HuH-7 (cell line): ENCODE measurements at regions not wholly inside any gene's neighbourhood (a gene's known extent, or its start where the extent isn't known, plus 50 kb on each side); places are given as distances from the start of the nearest gene placed in this dataset.

ENCODE experiments used
- DNase-seq: peaks from one replicate; pipeline ENCODE4 v3.0.0; 2011; ENCODE audit warnings: low spot score

- DNase-seq, result no peak
Observed at GRCh38 chr1:2971101-2971501, 50.2 kb upstream of the ACTRT2 start.
